H1 (cell line): ENCODE measurements at regions not wholly inside any gene's neighbourhood (a gene's known extent, or its start where the extent isn't known, plus 50 kb on each side); places are given as distances from the start of the nearest gene placed in this dataset.

Experiments
- CHD2 ChIP-seq: IDR thresholded peaks from 2 replicates; pipeline ENCODE4 v1.6.1; 2012; ENCODE audit warnings: low read length, improper control_type of control experiment
- CREB1 ChIP-seq: IDR thresholded peaks from 2 replicates; pipeline ENCODE4 v1.6.1; 2012; ENCODE audit warnings: inconsistent platforms
- POLR2AphosphoS5 ChIP-seq: IDR thresholded peaks from 2 replicates; pipeline ENCODE4 v1.6.1; 2011; ENCODE audit warnings: low read depth, low read length
- RAD21 ChIP-seq, 2 experiments: IDR thresholded peaks in 1 of 2; conservative IDR thresholded peaks in 1 of 2; 2 replicates each; pipeline ENCODE4 v1.6.1; 2011; ENCODE audit warnings: low read depth in 2 of 2, low read length in 2 of 2, improper control_type of control experiment in 1 of 2, inconsistent platforms in 1 of 2, mild to moderate bottlenecking in 1 of 2, moderate library complexity in 1 of 2
- SIN3A ChIP-seq, 2 experiments: IDR thresholded peaks in 1 of 2; conservative IDR thresholded peaks in 1 of 2; 2 replicates each; pipeline ENCODE4 v1.6.1; 2011 to 2012; ENCODE audit warnings: low read length in 2 of 2, improper control_type of control experiment in 1 of 2, low read depth in 1 of 2, mild to moderate bottlenecking in 1 of 2
- SUZ12 ChIP-seq: fragments of 200-600 bp; sonication (generic); IDR thresholded peaks from 2 replicates; pipeline ENCODE4 v1.6.1; 2012; ENCODE audit warnings: mild to moderate bottlenecking, inconsistent platforms, low read length, moderate library complexity, mixed read lengths
- TF ChIP-seq, protein P1 (sequence below), 3 experiments: IDR thresholded peaks; 1 replicate in 2 of 3; 2 replicates in 1 of 3; pipeline versions ENCODE4 v1.5.1 to v1.6.1; 2011; ENCODE audit warnings: low read length in 3 of 3, mild to moderate bottlenecking in 3 of 3, inconsistent platforms in 2 of 3, low read depth in 1 of 3, moderate library complexity in 1 of 3; ENCODE audit not compliant: insufficient read depth in 1 of 3; ENCODE audit errors: control extremely low read depth in 1 of 3
- TF ChIP-seq, protein P2 (sequence below): IDR thresholded peaks from 2 replicates; pipeline ENCODE4 v1.6.1; 2012; ENCODE audit warnings: low read length, inconsistent platforms
- TF ChIP-seq, protein P3 (sequence below): IDR thresholded peaks from 2 replicates; pipeline ENCODE4 v1.6.1; 2011; ENCODE audit warnings: low read depth, mild to moderate bottlenecking, low read length; ENCODE audit not compliant: insufficient read depth

DNA sequence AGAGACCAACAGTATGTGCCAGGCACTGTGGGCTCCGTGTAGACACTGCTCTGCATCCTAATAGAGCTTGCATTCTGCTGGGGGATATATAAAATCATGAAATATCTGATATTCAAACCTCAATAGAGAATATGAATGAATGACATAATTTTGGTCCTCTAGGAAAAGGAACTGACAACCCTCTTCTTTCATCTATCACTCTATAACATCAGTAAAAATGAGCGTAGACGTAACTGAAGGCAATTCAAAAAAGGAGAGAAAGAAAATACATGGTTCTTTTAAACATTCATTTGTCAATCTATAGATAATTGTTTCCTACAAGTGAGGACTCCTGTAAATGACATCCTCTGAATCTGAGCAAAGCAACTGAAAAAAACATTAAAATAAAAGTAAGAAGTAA, 607.4 kb upstream of the LRRN3 start:
- TF ChIP-seq, protein P1, sequence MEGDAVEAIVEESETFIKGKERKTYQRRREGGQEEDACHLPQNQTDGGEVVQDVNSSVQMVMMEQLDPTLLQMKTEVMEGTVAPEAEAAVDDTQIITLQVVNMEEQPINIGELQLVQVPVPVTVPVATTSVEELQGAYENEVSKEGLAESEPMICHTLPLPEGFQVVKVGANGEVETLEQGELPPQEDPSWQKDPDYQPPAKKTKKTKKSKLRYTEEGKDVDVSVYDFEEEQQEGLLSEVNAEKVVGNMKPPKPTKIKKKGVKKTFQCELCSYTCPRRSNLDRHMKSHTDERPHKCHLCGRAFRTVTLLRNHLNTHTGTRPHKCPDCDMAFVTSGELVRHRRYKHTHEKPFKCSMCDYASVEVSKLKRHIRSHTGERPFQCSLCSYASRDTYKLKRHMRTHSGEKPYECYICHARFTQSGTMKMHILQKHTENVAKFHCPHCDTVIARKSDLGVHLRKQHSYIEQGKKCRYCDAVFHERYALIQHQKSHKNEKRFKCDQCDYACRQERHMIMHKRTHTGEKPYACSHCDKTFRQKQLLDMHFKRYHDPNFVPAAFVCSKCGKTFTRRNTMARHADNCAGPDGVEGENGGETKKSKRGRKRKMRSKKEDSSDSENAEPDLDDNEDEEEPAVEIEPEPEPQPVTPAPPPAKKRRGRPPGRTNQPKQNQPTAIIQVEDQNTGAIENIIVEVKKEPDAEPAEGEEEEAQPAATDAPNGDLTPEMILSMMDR (IDR thresholded peaks at IDR 0.05; ENCODE audit: control extremely low read depth in 1 of 3, insufficient read depth in 1 of 3, low read depth in 1 of 3, low read length in 3 of 3): no peak
- TF ChIP-seq, protein P2, sequence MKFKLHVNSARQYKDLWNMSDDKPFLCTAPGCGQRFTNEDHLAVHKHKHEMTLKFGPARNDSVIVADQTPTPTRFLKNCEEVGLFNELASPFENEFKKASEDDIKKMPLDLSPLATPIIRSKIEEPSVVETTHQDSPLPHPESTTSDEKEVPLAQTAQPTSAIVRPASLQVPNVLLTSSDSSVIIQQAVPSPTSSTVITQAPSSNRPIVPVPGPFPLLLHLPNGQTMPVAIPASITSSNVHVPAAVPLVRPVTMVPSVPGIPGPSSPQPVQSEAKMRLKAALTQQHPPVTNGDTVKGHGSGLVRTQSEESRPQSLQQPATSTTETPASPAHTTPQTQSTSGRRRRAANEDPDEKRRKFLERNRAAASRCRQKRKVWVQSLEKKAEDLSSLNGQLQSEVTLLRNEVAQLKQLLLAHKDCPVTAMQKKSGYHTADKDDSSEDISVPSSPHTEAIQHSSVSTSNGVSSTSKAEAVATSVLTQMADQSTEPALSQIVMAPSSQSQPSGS: no peak
- TF ChIP-seq, protein P3, sequence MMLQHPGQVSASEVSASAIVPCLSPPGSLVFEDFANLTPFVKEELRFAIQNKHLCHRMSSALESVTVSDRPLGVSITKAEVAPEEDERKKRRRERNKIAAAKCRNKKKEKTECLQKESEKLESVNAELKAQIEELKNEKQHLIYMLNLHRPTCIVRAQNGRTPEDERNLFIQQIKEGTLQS: no peak
- no peak for TF ChIP-seq SIN3A (conservative IDR thresholded peaks at IDR 0.05 in 1 of 2, IDR thresholded peaks at IDR 0.05 in 1 of 2; ENCODE audit: low read depth in 1 of 2, low read length in 2 of 2)
- TF ChIP-seq CHD2: no peak
- TF ChIP-seq SUZ12: no peak
- TF ChIP-seq RAD21 (IDR thresholded peaks at IDR 0.05 in 1 of 2, conservative IDR thresholded peaks at IDR 0.05 in 1 of 2; ENCODE audit: low read depth in 2 of 2, low read length in 2 of 2): no peak
- TF ChIP-seq POLR2AphosphoS5: no peak
- no peak for TF ChIP-seq CREB1
